Naive thymus-derived CD4-positive, alpha-beta T cell (primary cell): ENCODE measurements at regions not wholly inside any gene's neighbourhood (a gene's known extent, or its start where the extent isn't known, plus 50 kb on each side); places are given as distances from the start of the nearest gene placed in this dataset.

ENCODE experiments used
- ATAC-seq: fragments of 150-1000 bp; cut with Tn5 transposase; 2 replicates; pipeline ENCODE4 v1.10.0; 2021; ENCODE audit warnings: mild to moderate bottlenecking, moderate library complexity
- CTCF ChIA-PET: fragments of 350-600 bp; sonication (Branson Sonifier 250); formaldehyde crosslinking; loops from one replicate; lab custom pipeline; 2021; ENCODE audit warnings: antibody characterized with exemption; lab: Charles Lee
- POLR2A ChIA-PET: fragments of 350-600 bp; sonication (Branson Sonifier 250); formaldehyde crosslinking; loops from one replicate; lab custom pipeline; 2021; ENCODE audit warnings: antibody characterized with exemption, inconsistent platforms; lab: Charles Lee
- DNase-seq, 9 donors: peaks; one replicate each; pipeline versions ENCODE4 v3.0.0 to v3.0.0-alpha.2; 2020 to 2022; ENCODE audit warnings: mixed read lengths in 1 of 9
- H3K27ac ChIP-seq: one replicate; pipeline ENCODE4 v1.7.0; 2013; ENCODE audit warnings: mild to moderate bottlenecking, low read depth, low read length, moderate library complexity
- H3K27me3 ChIP-seq, 2 donors: one replicate each; pipeline ENCODE4 v1.7.0; 2013; ENCODE audit warnings: low read length in 2 of 2, mild to moderate bottlenecking in 2 of 2, moderate library complexity in 2 of 2; ENCODE audit not compliant: control insufficient read depth in 2 of 2, insufficient read depth in 2 of 2
- H3K36me3 ChIP-seq, 3 experiments: 1 replicate in 2 of 3; 2 replicates in 1 of 3; pipeline ENCODE4 v1.7.0; 2013; ENCODE audit warnings: low read length in 3 of 3, mild to moderate bottlenecking in 3 of 3, moderate library complexity in 1 of 3; ENCODE audit not compliant: insufficient read depth in 3 of 3, control insufficient read depth in 2 of 3
- H3K4me1 ChIP-seq, 2 donors: one replicate each; pipeline ENCODE4 v1.7.0; 2013; ENCODE audit warnings: low read length in 2 of 2, mild to moderate bottlenecking in 2 of 2, moderate library complexity in 1 of 2; ENCODE audit not compliant: control insufficient read depth in 2 of 2, insufficient read depth in 2 of 2
- H3K4me3 ChIP-seq: 2 replicates; pipeline ENCODE4 v1.7.0; 2013; ENCODE audit warnings: mild to moderate bottlenecking, low read length
- H3K9me3 ChIP-seq, 3 experiments: 1 replicate in 2 of 3; 2 replicates in 1 of 3; pipeline ENCODE4 v1.7.0; 2013; ENCODE audit warnings: low read length in 3 of 3; ENCODE audit not compliant: control insufficient read depth in 2 of 3
- H3K27ac Mint-ChIP-seq, 9 donors: one replicate each; pipeline ENCODE4 v1.8.0; 2020 to 2022; ENCODE audit warnings: mixed read lengths in 9 of 9, mild to moderate bottlenecking in 8 of 9, moderate library complexity in 5 of 9, inconsistent platforms in 2 of 9
- H3K27me3 Mint-ChIP-seq, 5 donors: one replicate each; pipeline ENCODE4 v1.8.0; 2021 to 2022; ENCODE audit warnings: mixed read lengths in 5 of 5, mild to moderate bottlenecking in 1 of 5
- H3K36me3 Mint-ChIP-seq, 5 donors: one replicate each; pipeline ENCODE4 v1.8.0; 2020 to 2022; ENCODE audit warnings: mixed read lengths in 5 of 5, mild to moderate bottlenecking in 3 of 5, inconsistent platforms in 1 of 5
- H3K4me1 Mint-ChIP-seq, 7 donors: one replicate each; pipeline ENCODE4 v1.8.0; 2020 to 2022; ENCODE audit warnings: mixed read lengths in 7 of 7, mild to moderate bottlenecking in 3 of 7, inconsistent platforms in 1 of 7
- H3K4me3 Mint-ChIP-seq, 10 donors: one replicate each; pipeline ENCODE4 v1.8.0; 2020 to 2022; ENCODE audit warnings: mild to moderate bottlenecking in 10 of 10, mixed read lengths in 10 of 10, moderate library complexity in 6 of 10, inconsistent platforms in 2 of 10
- H3K9me3 Mint-ChIP-seq, 11 donors: one replicate each; pipeline ENCODE4 v1.8.0; 2020 to 2022; ENCODE audit warnings: mixed read lengths in 11 of 11, mild to moderate bottlenecking in 4 of 11, inconsistent platforms in 1 of 11, moderate library complexity in 1 of 11
- intact Hi-C, 2 donors: fragments of 100-400 bp; cut with micrococcal nuclease; formaldehyde crosslinking; loops; one replicate each; pipeline ENCODE4 v1.15.1; 2023

- no peak overlapping the region for H3K27ac ChIP-seq
- Mint-ChIP-seq H3K27ac (no peak overlapping the region), H3K4me3 (no peak overlapping the region), H3K9me3 (peaks cover 0 to 8% (median 0%) of the 10 kb centered on the region in 11 donors), H3K4me1 (peaks cover 0 to 5% (median 0%) of the 10 kb centered on the region in 7 donors), H3K36me3 (peaks cover 0 to 5% (median 0%) of the 10 kb centered on the region in 5 donors), H3K27me3 (no peaks in the 10 kb centered on the region)
- H3K4me1 ChIP-seq: no peaks in the 10 kb centered on the region
- intact Hi-C loops: no loop called here
- H3K9me3 ChIP-seq: no peaks in the 10 kb centered on the region
- DNase-seq: no peak
- ChIA-PET CTCF (no interaction called here), POLR2A (no interaction called here)
- no peaks in the 10 kb centered on the region for H3K27me3 ChIP-seq
- no peak overlapping the region for H3K4me3 ChIP-seq
- H3K36me3 ChIP-seq: no peaks in the 10 kb centered on the region
- ATAC-seq: no peak
Measured at GRCh38 chrX:148228521-148228920, 247.4 kb downstream of the FMR1NB start.

GRCh38 chrX:148229801-148230303, 248.7 kb downstream of the FMR1NB start:
- ChIA-PET POLR2A (interaction anchor here (0.6 kb wide), 1 partner anchor 69 kb away, joined by 3 read pairs; no protein-coding TSS in a partner anchor), CTCF (no interaction called here)
- ATAC-seq (no peak), DNase-seq (no peak)
- peaks cover 0 to 5% (median 0%) of the 10 kb centered on the region in 7 donors for H3K4me1 Mint-ChIP-seq
- no peaks in the 10 kb centered on the region for H3K27me3 Mint-ChIP-seq
- intact Hi-C loops: no loop called here
- H3K27ac Mint-ChIP-seq: no peak overlapping the region
- H3K36me3 Mint-ChIP-seq: peaks cover 0 to 5% (median 0%) of the 10 kb centered on the region in 5 donors
- H3K27me3 ChIP-seq: no peaks in the 10 kb centered on the region
- no peaks in the 10 kb centered on the region for H3K36me3 ChIP-seq
- H3K9me3 ChIP-seq: no peaks in the 10 kb centered on the region
- no peak overlapping the region for H3K4me3 ChIP-seq
- H3K9me3 Mint-ChIP-seq: peaks cover 0 to 8% (median 0%) of the 10 kb centered on the region in 11 donors
- H3K4me1 ChIP-seq: no peaks in the 10 kb centered on the region
- H3K4me3 Mint-ChIP-seq: no peak overlapping the region
- no peak overlapping the region for H3K27ac ChIP-seq

GRCh38 chrX:148259990-148260389, 240.4 kb upstream of the AFF2 start:
- intact Hi-C loops: no loop called here
- Histone ChIP-seq H3K4me3 (no peak overlapping the region), H3K36me3 (no peaks in the 10 kb centered on the region), H3K27ac (no peak overlapping the region), H3K4me1 (no peaks in the 10 kb centered on the region), H3K9me3 (no peaks in the 10 kb centered on the region), H3K27me3 (no peaks in the 10 kb centered on the region)
- POLR2A ChIA-PET: no interaction called here
- H3K36me3 Mint-ChIP-seq: peaks cover 0 to 13% (median 7%) of the 10 kb centered on the region in 5 donors
- DNase-seq (no peak), ATAC-seq (no peak)
- peak overlapping the region in 3 of 10 donors; percentile 3 to 36 (median 34) for H3K4me3 Mint-ChIP-seq
- H3K4me1 Mint-ChIP-seq: peaks cover 0 to 21% (median 9%) of the 10 kb centered on the region in 7 donors
- CTCF ChIA-PET: no interaction called here
- H3K27me3 Mint-ChIP-seq: no peaks in the 10 kb centered on the region
- peaks cover 0 to 59% (median 17%) of the 10 kb centered on the region in 11 donors for H3K9me3 Mint-ChIP-seq
- no peak overlapping the region for H3K27ac Mint-ChIP-seq

GRCh38 chrX:148265829-148266228, 234.6 kb upstream of the AFF2 start:
- Histone ChIP-seq H3K27ac (no peak overlapping the region), H3K36me3 (no peaks in the 10 kb centered on the region), H3K27me3 (no peaks in the 10 kb centered on the region), H3K4me1 (peaks cover 0 to 8% of the 10 kb centered on the region in 2 donors), H3K4me3 (no peak overlapping the region), H3K9me3 (no peaks in the 10 kb centered on the region)
- peaks cover 0 to 24% (median 22%) of the 10 kb centered on the region in 7 donors for H3K4me1 Mint-ChIP-seq
- DNase-seq: no peak
- peaks cover 0 to 13% (median 7%) of the 10 kb centered on the region in 5 donors for H3K36me3 Mint-ChIP-seq
- no peaks in the 10 kb centered on the region for H3K27me3 Mint-ChIP-seq
- no peak overlapping the region for H3K4me3 Mint-ChIP-seq
- ATAC-seq: no peak
- peaks cover 0 to 26% (median 15%) of the 10 kb centered on the region in 11 donors for H3K9me3 Mint-ChIP-seq
- H3K27ac Mint-ChIP-seq: no peak overlapping the region
- intact Hi-C loops: no loop called here
- ChIA-PET POLR2A (no interaction called here), CTCF (no interaction called here)

- peaks cover 0 to 8% of the 10 kb centered on the region in 2 donors for H3K4me1 ChIP-seq
- Mint-ChIP-seq H3K27ac (no peak overlapping the region), H3K4me1 (peaks cover 0 to 35% (median 20%) of the 10 kb centered on the region in 7 donors), H3K9me3 (peaks cover 0 to 3% (median 0%) of the 10 kb centered on the region in 11 donors), H3K4me3 (no peak overlapping the region), H3K36me3 (peaks cover 0 to under 1% (median 0%) of the 10 kb centered on the region in 5 donors), H3K27me3 (no peaks in the 10 kb centered on the region)
- no peaks in the 10 kb centered on the region for H3K27me3 ChIP-seq
- no peak overlapping the region for H3K27ac ChIP-seq
- intact Hi-C loops: no loop called here
- ChIA-PET POLR2A (no interaction called here), CTCF (no interaction called here)
- no peaks in the 10 kb centered on the region for H3K9me3 ChIP-seq
- DNase-seq (no peak), ATAC-seq (no peak)
- H3K4me3 ChIP-seq: no peak overlapping the region
- H3K36me3 ChIP-seq: no peaks in the 10 kb centered on the region
Measured at GRCh38 chrX:148268673-148269072, 231.7 kb upstream of the AFF2 start.

GRCh38 chrX:148269513-148269912, 230.9 kb upstream of the AFF2 start:
- no peaks in the 10 kb centered on the region for H3K27me3 ChIP-seq
- Mint-ChIP-seq H3K9me3 (peaks cover 0 to 2% (median 0%) of the 10 kb centered on the region in 11 donors), H3K4me1 (peaks cover 0 to 35% (median 20%) of the 10 kb centered on the region in 7 donors), H3K27me3 (no peaks in the 10 kb centered on the region), H3K36me3 (no peaks in the 10 kb centered on the region), H3K4me3 (peak overlapping the region in 1 of 10 donors; percentile 29), H3K27ac (peak overlapping the region in 1 of 9 donors; percentile 65)
- intact Hi-C loops: no loop called here
- POLR2A ChIA-PET: interaction anchor here (0.9 kb wide), 1 partner anchor 8 kb away, joined by 5 read pairs; no protein-coding TSS in a partner anchor
- DNase-seq (no peak), ATAC-seq (no peak)
- H3K27ac ChIP-seq: no peak overlapping the region
- H3K36me3 ChIP-seq: no peaks in the 10 kb centered on the region
- peaks cover 0 to 8% of the 10 kb centered on the region in 2 donors for H3K4me1 ChIP-seq
- H3K9me3 ChIP-seq: no peaks in the 10 kb centered on the region
- CTCF ChIA-PET: no interaction called here
- H3K4me3 ChIP-seq: no peak overlapping the region

GRCh38 chrX:148270499-148270898, 229.9 kb upstream of the AFF2 start:
- DNase-seq (peak in 5 of 9 donors; percentile 2 to 40 (median 6)), ATAC-seq (peak; percentile 57)
- Histone ChIP-seq H3K36me3 (no peaks in the 10 kb centered on the region), H3K9me3 (no peaks in the 10 kb centered on the region), H3K27me3 (no peaks in the 10 kb centered on the region), H3K4me1 (peaks cover 0 to 8% of the 10 kb centered on the region in 2 donors), H3K4me3 (no peak overlapping the region), H3K27ac (no peak overlapping the region)
- H3K4me3 Mint-ChIP-seq: peak overlapping the region in 4 of 10 donors; percentile 8 to 29 (median 18)
- ChIA-PET POLR2A (interaction anchor here (0.9 kb wide), 1 partner anchor 9 kb away, joined by 5 read pairs; no protein-coding TSS in a partner anchor), CTCF (no interaction called here)
- H3K27ac Mint-ChIP-seq: peak overlapping the region in 4 of 9 donors; percentile 9 to 55 (median 24)
- peaks cover 0 to 8% (median 0%) of the 10 kb centered on the region in 5 donors for H3K36me3 Mint-ChIP-seq
- H3K4me1 Mint-ChIP-seq: peaks cover 2 to 44% (median 28%) of the 10 kb centered on the region in 7 donors
- intact Hi-C loops: loop anchor here (2.0 to 5.0 kb wide), 3 partner anchors 40 to 112 kb away; no protein-coding TSS in a partner anchor
- H3K9me3 Mint-ChIP-seq: peaks cover 0 to 7% (median 0%) of the 10 kb centered on the region in 11 donors
- H3K27me3 Mint-ChIP-seq: no peaks in the 10 kb centered on the region
